HG02938 (cell line): ENCODE measurements at regions not wholly inside any gene's neighbourhood (a gene's known extent, or its start where the extent isn't known, plus 50 kb on each side); places are given as distances from the start of the nearest gene placed in this dataset.
"Not testable (repeated sequence)": the region's sequence is repeated elsewhere in the genome, so short reads cannot be mapped to it uniquely, and the experiment has no call there.

ENCODE experiments used
- ATAC-seq: cut with Tn5 transposase; IDR thresholded peaks from one replicate; pipeline ENCODE4 v1.9.1; 2021; ENCODE audit warnings: mild to moderate bottlenecking, moderate library complexity; ENCODE audit not compliant: unreplicated experiment

DNA sequence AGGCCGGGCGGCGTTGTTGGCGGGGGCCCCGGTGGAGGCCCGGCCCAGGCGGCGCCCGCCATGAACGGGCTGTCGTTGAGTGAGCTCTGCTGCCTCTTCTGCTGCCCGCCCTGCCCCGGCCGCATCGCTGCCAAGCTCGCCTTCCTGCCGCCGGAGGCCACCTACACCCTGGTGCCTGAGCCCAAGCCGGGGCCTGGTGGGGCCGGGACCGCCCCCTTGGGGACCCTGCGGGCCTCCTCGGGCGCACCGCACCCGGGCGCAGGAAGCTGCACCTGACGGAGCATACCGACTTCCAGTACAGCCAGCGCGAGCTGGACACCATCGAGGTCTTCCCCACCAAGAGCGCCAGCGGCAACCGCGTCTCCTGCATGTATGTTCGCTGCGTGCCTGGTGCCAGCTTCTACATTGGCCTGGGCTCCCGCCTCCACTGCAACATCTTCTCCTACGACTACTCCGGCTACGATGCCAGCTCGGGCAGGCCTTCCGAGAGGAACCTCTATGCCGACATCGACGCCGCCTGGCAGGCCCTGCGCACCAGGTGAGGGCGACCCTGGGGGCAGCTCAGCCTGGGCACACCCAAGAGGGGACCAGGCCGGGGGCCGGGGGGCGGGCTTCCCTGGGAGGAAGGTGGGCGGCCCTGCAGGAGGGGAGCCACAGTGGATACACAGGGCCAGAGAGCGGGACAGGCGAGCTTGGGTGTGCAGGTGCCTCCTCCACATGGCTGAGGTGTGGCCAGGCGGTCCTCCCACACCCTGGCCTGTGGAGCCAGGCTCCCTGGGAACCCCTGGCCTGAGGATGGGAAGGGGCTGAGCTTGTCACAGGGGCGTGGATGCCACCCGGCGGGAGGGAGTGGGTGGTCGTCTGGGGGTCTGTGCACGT, 201.6 kb downstream of the USP22 start:
- not testable (repeated sequence) for ATAC-seq

DNA sequence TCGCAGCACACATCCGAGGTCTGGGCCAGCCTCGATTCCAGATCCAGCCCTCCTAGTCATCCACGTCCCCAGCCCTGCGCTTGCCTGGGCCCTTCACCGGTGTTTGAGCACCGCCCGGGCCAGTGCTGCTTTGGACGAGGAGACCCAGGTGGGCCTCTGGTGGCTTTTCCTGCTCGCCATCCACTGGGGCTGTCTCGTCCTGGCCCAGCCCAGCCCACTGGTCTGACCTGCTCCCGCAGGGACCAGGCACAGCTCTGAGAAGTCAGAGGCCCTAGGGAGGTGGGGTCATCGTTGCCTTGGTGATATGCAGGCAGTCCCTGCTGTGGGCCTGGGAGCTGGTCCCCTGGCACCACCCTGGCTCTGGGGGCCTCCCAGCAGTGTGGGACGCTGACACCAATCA, 200.8 kb downstream of the USP22 start:
- ATAC-seq = not testable (repeated sequence)

DNA sequence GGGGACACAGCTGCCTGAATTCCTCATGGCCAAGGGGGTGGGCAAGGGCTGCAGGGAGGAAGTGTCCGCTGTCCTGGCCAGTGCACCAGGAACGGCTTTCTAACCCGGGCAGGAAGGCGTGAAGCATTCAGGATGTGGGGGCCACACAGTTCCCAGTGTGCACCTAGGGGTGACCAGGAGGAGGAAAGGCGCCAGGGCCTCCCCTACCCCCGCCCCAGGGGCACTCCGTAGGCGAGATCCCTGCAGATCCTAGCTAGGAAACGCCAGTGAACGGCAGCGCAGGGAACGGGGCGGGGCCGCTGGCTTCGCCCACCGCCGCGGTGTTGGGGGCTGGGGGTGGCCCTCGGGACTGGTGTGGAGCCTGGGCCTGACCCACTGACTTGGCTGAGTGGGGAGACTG, 199.6 kb downstream of the USP22 start:
- not testable (repeated sequence) for ATAC-seq

- ATAC-seq = not testable (repeated sequence)
These were observed 198.8 kb downstream of the USP22 start for GRCh38 chr17:20843799-20844553.

DNA sequence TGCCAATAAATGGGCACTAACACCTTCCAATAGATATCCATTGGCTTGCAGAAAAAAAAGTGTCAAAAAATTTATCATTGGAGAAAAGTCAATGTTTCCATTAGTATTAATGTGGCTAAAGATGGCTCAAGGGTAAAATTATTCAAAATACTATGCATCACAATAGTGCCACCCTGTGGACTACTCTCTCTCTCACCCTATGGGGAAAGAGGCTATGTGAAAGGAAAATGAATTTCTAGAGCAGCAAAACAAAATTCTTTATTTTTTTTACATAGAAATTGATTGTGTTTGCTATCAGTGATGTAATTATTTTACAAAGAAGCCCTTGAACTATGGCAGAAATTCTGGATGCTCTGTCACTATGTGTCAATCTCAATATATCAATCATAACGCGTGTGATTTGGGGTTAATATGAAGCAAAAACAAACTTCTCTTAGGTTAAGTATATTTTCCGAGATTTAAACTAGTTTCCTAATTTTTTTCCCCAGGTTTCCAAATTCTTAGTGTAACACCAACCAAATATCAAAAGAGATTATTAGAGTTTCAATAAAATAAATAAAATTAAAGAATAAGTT, 193.9 kb downstream of the USP22 start:
- not testable (repeated sequence) for ATAC-seq

GRCh38 chr17:20851591-20852238, 191.1 kb downstream of the USP22 start:
- not testable (repeated sequence) for ATAC-seq

- no peak for ATAC-seq
These were observed 190.4 kb downstream of the USP22 start for GRCh38 chr17:20852239-20852989.

DNA sequence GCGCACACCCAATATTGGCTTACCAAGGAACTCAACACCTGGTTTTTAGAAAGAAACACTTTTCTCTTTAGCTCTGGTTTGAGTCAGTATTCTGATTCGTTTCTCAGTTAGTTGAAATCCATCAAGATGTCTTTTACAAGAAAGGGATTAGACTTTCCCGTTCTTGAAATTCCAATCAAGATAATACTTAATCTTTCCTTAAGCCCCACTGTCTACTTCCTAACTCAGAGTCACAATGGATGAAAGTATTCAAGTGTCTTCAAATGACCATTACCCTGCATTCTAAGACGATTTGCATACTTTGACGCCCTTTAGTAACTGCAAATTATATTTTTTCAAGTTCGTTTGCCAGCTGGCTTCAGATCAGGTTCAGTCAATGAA, 189.8 kb downstream of the USP22 start:
- no peak for ATAC-seq

DNA sequence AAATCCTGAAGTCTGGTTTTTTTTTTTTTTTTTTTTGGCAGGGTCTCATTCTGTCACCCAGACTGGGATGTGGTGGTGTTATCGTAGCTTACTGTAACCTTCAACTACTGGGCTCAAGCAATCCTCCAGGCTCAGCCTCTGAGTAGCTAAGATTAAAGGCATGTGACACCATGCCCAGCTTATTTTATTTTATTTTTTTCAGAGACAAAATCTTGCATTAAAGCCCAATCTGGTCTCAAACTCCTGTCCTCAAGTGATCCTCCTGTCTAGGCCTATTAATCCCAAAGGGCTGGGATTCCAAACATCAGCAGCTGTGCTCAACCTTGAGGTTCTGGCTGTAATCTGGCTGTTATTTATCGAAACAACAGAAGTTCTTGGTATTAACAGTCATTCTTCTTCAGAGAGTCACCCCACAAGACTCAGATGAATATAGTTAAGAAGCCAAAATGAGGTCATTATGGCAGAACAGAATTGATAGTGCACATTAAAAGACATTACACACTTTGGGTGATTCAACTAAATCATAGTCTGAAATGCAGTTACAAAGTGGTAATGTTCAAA, 186.8 kb downstream of the USP22 start:
- ATAC-seq = not testable (repeated sequence)

DNA sequence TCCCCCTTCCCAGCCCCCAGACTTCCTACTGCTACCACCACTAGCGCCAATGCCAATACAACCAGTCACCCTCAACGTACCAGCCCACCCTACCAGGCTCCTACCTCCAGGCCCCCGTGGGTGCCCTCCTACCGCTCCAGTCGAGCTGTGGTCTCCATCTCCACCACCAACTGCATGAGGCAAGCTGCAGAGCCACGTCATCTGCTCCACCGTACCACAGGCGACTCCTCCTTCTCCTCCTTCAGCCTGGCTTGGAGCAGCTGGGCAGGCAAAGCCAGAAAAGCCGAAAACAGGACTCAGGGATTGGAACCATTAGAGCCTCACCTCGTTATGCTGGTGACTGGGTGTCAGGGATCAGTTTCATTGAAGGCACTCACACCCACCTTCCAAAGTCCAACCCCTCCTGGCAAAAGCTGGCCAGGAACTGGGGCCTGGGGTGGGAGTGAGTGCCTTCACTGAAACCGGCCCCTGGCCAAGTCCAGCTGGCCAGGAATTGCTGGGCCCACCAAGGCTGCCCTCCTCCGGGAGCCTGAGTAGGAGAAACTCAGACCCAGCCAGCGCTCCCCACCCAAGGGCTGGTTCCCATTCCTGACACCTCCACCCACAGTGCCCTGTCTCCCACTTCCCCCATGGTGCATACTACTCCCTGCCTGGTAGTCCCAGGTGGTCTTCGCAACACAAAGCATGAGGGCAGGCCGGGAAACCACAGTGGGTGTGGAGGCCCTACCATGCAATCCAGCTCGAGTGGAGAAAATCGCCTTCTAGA, 176.2 kb downstream of the USP22 start:
- not testable (repeated sequence) for ATAC-seq

GRCh38 chr17:20867436-20867937, 175.3 kb downstream of the USP22 start:
- not testable (repeated sequence) for ATAC-seq

DNA sequence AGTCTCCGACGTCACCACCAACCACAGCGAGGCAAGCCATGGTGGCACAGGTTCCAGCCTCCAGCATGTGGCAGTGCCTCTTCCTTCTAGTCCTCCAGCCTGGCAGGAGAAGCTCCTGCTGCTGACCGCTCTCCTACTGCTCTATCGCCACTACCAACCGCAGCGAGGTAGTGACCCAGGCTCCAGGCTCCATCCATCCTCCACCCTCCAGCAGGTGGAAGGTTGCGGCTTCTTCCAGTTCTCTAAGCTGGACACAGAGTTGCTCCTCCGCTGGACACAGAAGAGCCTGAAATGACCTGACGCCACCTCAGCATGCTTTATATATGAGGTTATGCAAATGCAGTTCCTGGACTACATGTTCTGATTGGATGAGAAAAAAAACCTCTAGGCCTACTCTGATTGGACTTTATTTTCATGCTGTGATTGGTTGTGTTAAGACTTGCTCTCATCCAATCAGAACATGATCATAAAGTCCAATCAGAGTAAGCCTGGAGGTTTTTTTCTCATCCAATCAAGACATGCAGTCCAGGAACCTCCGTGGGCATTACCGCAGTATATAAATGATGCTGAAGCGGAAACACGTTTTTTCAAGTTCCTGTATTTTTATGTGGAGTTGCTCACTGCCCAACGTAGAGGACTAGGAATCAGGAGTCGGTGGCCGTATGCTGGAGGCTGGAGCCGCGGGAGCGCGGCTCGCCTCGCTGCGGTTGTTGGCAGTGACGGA, 174.7 kb downstream of the USP22 start:
- not testable (repeated sequence) for ATAC-seq

- ATAC-seq = not testable (repeated sequence)
These were observed 174.2 kb downstream of the USP22 start for GRCh38 chr17:20868662-20869007.

GRCh38 chr17:20873173-20873572, 169.6 kb downstream of the USP22 start:
- not testable (repeated sequence) for ATAC-seq

DNA sequence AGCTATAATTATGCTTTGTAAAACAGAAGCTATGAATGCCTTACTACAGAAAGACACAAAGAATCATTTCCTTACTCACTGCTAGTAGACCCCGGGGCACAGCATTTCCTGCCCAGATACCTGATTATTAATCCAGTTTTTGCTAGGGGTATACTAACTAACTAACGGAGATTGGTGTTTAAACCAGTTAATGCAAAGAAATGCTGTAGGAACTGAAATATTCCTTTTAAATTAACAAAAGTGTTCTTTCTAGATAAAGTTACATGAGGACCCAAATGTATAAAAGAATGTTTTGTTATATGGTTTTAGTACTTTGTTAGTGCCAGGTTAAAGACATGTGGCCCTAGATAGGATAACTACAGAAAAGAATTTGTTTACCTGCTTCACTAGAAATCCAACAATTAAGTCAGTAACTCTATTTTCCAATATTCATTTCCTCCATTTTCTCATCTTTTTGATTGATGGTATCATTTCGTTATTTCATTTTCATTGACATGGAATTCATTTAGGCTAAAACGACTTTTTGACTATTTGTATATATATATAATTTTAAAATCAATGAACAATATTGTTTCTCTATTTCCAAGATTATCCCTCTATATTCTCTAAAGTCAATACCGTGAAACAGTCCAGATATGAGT, 169.0 kb downstream of the USP22 start:
- ATAC-seq = not testable (repeated sequence)

- ATAC-seq = not testable (repeated sequence)
These were observed 165.4 kb downstream of the USP22 start for GRCh38 chr17:20877384-20877783.

DNA sequence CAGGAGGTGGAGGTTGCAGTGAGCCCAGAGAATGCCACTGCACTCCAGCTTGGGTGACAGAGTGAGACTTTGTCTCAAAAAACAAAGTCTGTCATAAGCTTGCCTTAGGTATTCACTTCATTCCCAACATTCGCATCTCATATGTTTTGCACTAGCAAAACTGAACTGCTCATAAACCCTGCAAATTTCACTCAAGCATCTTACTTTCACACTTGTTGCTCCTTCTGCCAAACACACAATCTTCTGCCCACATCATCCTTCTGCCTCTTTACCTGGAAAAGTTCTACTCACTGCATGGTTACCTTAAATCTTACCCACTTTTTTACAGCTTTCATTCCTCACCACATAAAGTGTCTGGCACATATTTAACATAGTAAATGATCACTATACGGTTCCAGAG, 152.5 kb downstream of the USP22 start:
- ATAC-seq = no peak

DNA sequence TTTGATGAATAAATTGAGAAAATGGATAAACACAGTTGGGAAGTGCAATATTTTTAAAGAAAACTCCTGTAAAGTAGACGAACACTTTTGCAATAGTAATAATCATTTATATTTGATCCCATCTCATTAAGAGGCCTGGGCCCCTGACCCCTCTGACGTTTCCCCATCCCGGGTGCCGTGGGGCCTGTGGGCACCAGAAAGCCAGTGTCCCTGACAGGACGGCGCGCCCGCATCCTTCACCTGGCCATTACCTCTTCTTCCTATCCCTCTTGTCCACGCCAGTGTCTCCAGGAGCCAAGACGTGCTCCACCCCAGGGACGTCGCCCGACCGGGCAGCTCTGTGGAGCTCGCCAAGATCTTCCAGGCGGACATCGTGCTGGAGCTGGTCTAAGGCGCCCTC, 147.4 kb downstream of the USP22 start:
- not testable (repeated sequence) for ATAC-seq
